ENCODE measurements at regions not wholly inside any gene's neighbourhood (a gene's known extent, or its start where the extent isn't known, plus 50 kb on each side); places are given as distances from the start of the nearest gene placed in this dataset.
"Not testable (repeated sequence)": the region's sequence is repeated elsewhere in the genome, so short reads cannot be mapped to it uniquely, and the experiment has no call there.

GRCh38 chr3:156048483-156048882 lies 71.9 kb upstream of the KCNAB1 start:
- not testable (repeated sequence) for DNase-seq (ENCODE audit: low read depth in 2 of 2)

- no peak for DNase-seq (ENCODE audit: low read depth in 2 of 2)
Observed at GRCh38 chr3:156050918-156051317, 69.5 kb upstream of the KCNAB1 start.

DNA sequence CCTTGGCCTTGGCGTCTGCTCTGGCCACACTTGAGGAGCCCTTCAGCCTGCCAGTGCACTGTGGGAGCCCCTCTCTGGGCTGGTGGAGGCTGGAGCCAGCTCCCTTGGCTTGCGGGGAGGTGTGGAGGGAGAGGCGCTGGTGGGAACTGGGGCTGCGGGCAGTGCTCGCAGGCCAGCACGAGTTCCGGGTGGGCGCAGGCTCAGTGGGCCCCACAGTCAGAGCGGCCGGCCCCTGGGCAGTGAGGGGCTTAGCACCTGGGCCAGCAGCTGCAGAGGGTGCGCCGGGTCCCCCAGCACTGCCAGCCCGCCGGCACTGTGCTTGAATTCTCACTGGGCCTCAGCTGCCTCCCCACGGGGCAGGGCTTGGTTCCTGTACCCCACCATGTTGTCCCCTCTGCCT lies 68.7 kb upstream of the KCNAB1 start:
- DNase-seq (ENCODE audit: low read depth in 2 of 2) = no peak

DNA sequence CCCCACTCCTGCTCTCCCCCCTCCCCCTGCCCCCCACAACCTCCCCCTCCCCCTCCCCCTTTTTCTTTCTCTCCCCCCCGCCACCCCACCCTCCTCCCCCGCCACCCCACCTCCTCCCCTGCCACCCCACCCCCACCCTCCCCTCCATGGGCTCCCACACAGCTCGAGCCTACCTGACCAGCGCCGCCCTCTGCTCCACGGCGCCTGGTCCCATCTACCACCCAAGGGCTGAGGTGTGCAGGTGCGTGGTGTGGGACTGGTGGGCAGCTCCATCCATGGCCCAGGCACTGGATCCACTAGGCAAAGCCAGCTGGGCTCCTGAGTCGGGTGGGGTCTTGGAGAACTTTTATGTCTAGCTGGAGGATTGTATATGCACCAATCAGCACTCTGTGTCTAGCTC lies 68.3 kb upstream of the KCNAB1 start:
- no peak for DNase-seq (ENCODE audit: low read depth in 2 of 2)

- DNase-seq (ENCODE audit: low read depth in 2 of 2) = no peak
Observed at GRCh38 chr3:156059950-156060501, 60.4 kb upstream of the KCNAB1 start.

DNA sequence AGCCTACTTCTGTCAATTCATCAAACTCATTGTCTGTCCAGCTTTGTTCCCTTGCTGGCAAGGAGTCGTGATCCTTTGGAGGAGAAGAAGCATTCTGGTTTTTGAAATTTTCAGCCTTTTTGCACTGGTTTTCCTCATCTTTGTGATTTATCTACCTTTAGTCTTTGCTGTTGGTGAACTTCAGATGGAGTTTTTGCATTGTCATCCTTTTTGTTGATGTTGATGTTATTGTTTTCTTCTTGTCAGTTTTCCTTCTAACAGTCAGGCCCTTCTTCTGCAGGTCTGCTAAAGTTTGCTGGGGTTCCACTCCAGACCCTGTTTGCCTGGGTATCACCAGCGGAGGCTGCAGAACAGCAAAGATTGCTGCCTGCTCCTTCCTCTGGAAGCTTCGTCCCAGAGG lies 52.2 kb upstream of the KCNAB1 start:
- not testable (repeated sequence) for DNase-seq (ENCODE audit: low read depth in 2 of 2)

DNA sequence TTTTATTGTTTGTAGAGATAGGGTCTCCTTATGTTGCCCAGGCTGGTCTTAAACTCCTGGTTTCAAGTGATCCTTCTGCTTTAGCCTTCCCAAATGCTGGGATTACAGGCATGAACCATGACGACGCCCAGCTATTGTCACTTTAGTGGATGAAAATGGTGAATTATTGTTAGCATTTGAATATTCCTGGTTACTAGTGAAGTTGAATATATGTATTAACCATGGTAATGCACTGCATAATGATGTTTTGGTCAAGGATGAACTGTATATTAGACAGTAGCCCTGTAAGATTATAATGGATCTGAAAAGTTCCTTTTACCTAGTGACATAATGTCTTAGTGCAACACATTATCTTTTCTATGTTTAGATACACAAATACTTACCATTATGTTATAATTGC lies 50.4 kb upstream of the KCNAB1 start:
- DNase-seq (ENCODE audit: low read depth in 2 of 2) = no peak

Data from stimulated activated CD4-positive, alpha-beta T cell treated with anti-CD3 and anti-CD28 coated beads, Interleukin-15, amount 100 ng/mL, for 48 hours (primary cell).